Mammary epithelial cell (primary cell): ENCODE measurements at regions not wholly inside any gene's neighbourhood (a gene's known extent, or its start where the extent isn't known, plus 50 kb on each side); places are given as distances from the start of the nearest gene placed in this dataset.

Experiments
- CTCF ChIP-seq, 2 donors: IDR thresholded peaks in 1 of 2; conservative IDR thresholded peaks in 1 of 2; 2 replicates each; pipeline ENCODE4 v1.5.1; 2011 to 2012; ENCODE audit warnings: inconsistent platforms in 2 of 2, low read length in 2 of 2, mild to moderate bottlenecking in 2 of 2, control low read depth in 1 of 2, low read depth in 1 of 2; ENCODE audit not compliant: insufficient read depth in 1 of 2; ENCODE audit errors: extremely low read depth in 1 of 2
- EZH2 ChIP-seq: IDR thresholded peaks from 2 replicates; pipeline ENCODE4 v1.6.1; 2012; ENCODE audit warnings: low read length, inconsistent platforms, borderline replicate concordance

DNA sequence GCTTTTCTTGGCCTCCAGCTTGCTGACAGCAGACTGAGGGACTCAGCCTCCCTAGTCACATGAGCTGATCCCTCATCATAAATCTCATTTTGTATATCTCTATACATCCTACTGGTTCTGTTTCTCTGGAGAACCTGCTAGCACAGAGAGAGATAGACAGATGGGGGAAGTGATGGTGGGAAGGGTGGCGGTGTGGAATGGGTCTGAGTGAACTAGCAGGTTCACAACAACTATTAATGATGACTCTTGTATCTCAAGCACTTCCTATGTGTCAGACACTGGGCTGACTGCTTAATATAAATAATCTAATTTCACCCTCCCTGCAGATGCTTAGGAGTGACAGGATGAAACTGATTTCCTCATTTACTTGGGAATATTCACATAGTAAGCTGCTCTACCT, 106.9 kb upstream of the TLE3 start:
- no peak for TF ChIP-seq CTCF (conservative IDR thresholded peaks at IDR 0.05 in 1 of 2, IDR thresholded peaks at IDR 0.05 in 1 of 2; ENCODE audit: extremely low read depth in 1 of 2, insufficient read depth in 1 of 2, low read depth in 1 of 2, low read length in 2 of 2)
- no peak for TF ChIP-seq EZH2
